Fibroblast of mammary gland (primary cell): ENCODE measurements at regions not wholly inside any gene's neighbourhood (a gene's known extent, or its start where the extent isn't known, plus 50 kb on each side); places are given as distances from the start of the nearest gene placed in this dataset.

ENCODE experiments used
- DNase-seq: peaks from one replicate; pipeline ENCODE4 v3.0.0-alpha.2; 2010; ENCODE audit warnings: low read depth
- H3K4me3 ChIP-seq: 2 replicates; pipeline ENCODE4 v1.5.1; 2011; ENCODE audit warnings: low read depth, mild to moderate bottlenecking, low read length, moderate library complexity; ENCODE audit not compliant: control insufficient read depth
- TF ChIP-seq, protein P1 (sequence below): conservative IDR thresholded peaks from 2 replicates; pipeline ENCODE4 v1.5.1; 2011; ENCODE audit warnings: low read depth, low read length, inconsistent platforms; ENCODE audit not compliant: control insufficient read depth, insufficient read depth

DNA sequence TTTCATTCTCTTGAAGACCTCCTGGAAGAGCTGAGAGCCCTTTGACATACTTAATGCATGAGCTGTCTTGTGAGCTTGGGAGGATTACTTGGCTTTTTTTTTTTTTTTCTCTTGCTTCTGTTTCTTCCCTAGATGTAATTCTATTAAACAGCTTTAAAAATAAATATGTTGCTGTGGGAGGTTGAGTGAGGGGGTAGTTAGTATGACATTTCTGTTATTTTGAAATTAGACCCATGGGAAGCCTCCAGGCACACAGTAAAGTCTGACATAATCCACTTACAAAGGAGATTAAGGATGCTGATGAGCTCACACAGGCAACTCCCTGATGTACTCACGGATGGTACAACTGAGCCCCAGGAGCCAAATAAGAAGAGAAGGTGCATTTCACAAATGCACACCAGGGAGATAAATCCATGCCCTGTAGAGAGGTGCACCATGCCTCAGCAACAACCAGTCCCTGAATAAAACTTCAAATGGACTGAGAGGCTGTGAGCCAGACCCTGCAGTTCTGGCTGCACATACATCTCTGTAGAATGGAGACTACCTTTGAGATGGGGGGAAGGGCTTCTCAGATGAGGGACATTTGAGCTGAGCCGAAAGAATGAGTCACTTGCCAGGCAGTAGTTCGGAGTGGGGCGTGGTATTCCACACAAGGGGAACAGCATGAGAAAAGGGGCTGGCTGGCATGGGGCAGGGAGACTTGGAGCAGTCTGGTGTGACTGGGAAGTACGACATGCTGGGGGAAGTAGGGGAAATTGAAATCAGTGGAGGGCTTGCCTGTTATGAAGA is 68.7 kb downstream of the ACTL7B start:
- no peak overlapping the region for H3K4me3 ChIP-seq
- peak; percentile 39 for DNase-seq
- TF ChIP-seq, protein P1, sequence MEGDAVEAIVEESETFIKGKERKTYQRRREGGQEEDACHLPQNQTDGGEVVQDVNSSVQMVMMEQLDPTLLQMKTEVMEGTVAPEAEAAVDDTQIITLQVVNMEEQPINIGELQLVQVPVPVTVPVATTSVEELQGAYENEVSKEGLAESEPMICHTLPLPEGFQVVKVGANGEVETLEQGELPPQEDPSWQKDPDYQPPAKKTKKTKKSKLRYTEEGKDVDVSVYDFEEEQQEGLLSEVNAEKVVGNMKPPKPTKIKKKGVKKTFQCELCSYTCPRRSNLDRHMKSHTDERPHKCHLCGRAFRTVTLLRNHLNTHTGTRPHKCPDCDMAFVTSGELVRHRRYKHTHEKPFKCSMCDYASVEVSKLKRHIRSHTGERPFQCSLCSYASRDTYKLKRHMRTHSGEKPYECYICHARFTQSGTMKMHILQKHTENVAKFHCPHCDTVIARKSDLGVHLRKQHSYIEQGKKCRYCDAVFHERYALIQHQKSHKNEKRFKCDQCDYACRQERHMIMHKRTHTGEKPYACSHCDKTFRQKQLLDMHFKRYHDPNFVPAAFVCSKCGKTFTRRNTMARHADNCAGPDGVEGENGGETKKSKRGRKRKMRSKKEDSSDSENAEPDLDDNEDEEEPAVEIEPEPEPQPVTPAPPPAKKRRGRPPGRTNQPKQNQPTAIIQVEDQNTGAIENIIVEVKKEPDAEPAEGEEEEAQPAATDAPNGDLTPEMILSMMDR, result no peak

DNA sequence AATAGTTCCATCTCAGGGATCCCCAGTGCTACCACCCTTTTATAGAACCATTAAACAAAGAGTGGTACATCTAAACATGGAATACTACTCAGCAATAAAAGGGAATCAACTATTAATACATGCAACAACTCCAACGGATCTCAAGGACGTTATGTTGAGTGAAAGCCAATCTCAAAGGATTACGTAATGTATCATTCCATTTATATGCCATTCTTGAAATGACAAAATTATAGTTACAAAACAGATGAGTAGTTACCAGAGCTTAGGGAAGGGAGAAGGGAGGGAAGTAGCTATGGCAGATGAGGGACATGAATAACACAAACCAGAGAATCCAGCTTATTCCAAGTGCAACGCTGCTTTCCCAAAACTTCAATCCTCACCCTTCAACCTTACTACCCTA is 69.5 kb downstream of the ACTL7B start:
- no peak for DNase-seq
- H3K4me3 ChIP-seq, result no peak overlapping the region
- TF ChIP-seq, protein P1, result no peak

DNA sequence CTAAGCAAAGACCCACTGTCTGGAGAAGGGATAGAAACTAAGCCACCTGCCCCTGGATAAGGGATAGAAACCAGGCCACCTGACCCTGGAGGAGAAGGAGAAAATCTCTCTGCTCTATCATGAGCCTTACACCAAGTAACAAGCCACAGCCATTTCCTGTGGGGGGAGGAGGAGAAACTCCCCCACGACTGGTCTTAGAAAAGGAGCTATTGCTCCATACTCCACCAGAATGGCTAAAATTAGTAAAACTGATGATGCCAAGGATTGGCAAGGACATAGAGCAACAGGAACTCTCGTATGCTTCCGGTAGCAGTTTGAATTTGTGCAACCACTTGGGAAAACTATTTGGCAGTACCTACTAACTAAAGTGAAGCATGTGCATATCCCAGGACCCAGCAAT is 70.8 kb downstream of the ACTL7B start:
- DNase-seq, result peak; percentile 27
- no peak overlapping the region for H3K4me3 ChIP-seq
- TF ChIP-seq, protein P1, result no peak

GRCh38 chr9:108783731-108784495 is 71.9 kb downstream of the ACTL7B start:
- TF ChIP-seq, protein P1, result no peak
- no peak overlapping the region for H3K4me3 ChIP-seq
- no peak for DNase-seq

DNA sequence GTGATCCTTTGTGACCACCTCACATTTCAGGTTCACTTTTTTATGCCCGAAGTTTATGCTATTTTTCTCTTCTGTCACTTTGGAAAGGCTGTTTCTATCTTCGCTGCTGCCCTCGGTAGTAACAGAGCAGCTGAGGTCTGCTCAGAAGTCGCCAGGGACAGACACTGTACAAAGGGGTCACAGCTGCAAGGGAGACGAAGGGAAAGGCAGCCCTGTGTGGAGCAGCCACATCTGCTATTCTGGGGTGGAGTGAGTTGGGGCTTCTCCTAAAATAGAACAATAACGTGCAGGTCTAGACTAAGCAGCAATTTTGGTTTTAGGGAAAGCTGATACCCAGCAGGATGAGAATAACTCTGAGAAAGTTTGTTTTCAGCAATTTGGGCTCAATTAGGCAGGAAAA is 72.5 kb downstream of the ACTL7B start:
- TF ChIP-seq, protein P1, result no peak
- no peak for DNase-seq
- H3K4me3 ChIP-seq, result no peak overlapping the region

DNA sequence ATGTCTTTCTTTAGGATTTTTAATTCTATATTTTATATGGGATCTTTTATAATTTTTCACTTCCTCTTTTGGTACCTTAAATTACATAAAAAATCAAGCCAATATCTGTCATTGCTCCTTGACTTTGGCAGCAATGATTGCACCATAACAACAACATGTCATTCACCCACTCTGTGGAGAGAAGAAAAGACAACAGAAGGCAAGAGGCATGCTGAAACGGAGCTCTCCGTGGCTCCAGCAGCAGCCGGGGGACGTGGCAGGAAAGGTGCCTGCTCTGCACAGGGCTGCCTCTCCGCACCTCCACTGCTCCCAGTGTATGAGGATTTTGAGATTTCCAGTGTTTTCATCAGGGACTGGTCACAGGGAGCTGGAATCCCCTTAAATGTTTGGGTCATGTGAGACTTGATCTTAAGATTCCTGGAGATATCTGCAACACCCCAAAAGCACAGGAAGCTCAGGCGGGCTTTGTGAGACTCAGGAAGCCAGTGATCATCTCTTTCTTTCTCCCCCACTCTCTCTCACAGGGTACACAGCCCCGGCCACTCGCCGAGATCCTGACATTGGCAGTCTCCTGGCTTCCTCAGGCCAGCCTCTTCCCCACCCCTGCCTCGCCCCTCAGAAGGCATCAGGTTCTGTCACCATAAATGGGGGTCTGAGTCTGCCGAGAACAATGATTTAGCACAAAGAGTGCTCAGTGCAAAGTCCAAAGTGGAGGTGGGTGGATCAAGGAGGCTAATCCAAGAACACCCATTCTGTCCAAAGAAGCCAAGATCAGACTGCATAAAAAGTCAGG is 74.6 kb downstream of the ACTL7B start:
- TF ChIP-seq, protein P1, result no peak
- no peak overlapping the region for H3K4me3 ChIP-seq
- no peak for DNase-seq
